Hepatocyte (in vitro differentiated cells): ENCODE measurements at regions not wholly inside any gene's neighbourhood (a gene's known extent, or its start where the extent isn't known, plus 50 kb on each side); places are given as distances from the start of the nearest gene placed in this dataset.

ENCODE experiments used
- DNase-seq: peaks from one replicate; pipeline ENCODE4 v3.0.0-alpha.2; 2016; ENCODE audit warnings: low spot score
- H2AFZ ChIP-seq: fragments of 200-600 bp; sonication (generic); 2 replicates; pipeline ENCODE4 v1.6.0; 2016; ENCODE audit warnings: antibody characterized with exemption, mild to moderate bottlenecking
- H3K27ac ChIP-seq: fragments of 200-600 bp; sonication (generic); 2 replicates; pipeline ENCODE4 v1.5.1; 2016; ENCODE audit warnings: mild to moderate bottlenecking
- H3K27me3 ChIP-seq: fragments of 200-600 bp; sonication (generic); 2 replicates; pipeline ENCODE4 v1.6.1; 2016
- H3K36me3 ChIP-seq: fragments of 200-600 bp; sonication (generic); replicated peaks from 2 replicates; pipeline ENCODE4 v1.5.1; 2016; ENCODE audit warnings: low read depth; ENCODE audit not compliant: insufficient read depth
- H3K4me1 ChIP-seq: fragments of 200-600 bp; sonication (generic); 2 replicates; pipeline ENCODE4 v1.5.1; 2016; ENCODE audit warnings: mild to moderate bottlenecking, moderate library complexity; ENCODE audit not compliant: insufficient read depth
- H3K4me2 ChIP-seq: fragments of 200-600 bp; sonication (generic); 2 replicates; pipeline ENCODE4 v1.6.0; 2016
- H3K4me3 ChIP-seq: fragments of 200-600 bp; sonication (generic); 2 replicates; pipeline ENCODE4 v1.5.1; 2016; ENCODE audit warnings: mild to moderate bottlenecking
- H3K79me2 ChIP-seq: fragments of 200-600 bp; sonication (generic); 2 replicates; pipeline ENCODE4 v1.6.0; 2017; ENCODE audit warnings: mild to moderate bottlenecking
- H3K9me2 ChIP-seq: fragments of 200-600 bp; sonication (generic); replicated peaks from 2 replicates; pipeline ENCODE4 v1.6.0; 2017; ENCODE audit warnings: mild to moderate bottlenecking; ENCODE audit not compliant: insufficient read depth
- H3K9me3 ChIP-seq: fragments of 200-600 bp; sonication (generic); 2 replicates; pipeline ENCODE4 v1.5.1; 2016; ENCODE audit warnings: low read depth, mild to moderate bottlenecking
- H4K20me1 ChIP-seq: fragments of 200-600 bp; sonication (generic); 2 replicates; pipeline ENCODE4 v1.6.0; 2016; ENCODE audit warnings: mild to moderate bottlenecking; ENCODE audit not compliant: insufficient read depth, poor library complexity, severe bottlenecking
- EZH2 ChIP-seq: fragments of 200-600 bp; sonication (generic); IDR thresholded peaks from 2 replicates; pipeline ENCODE4 v1.6.1; 2016; ENCODE audit warnings: antibody characterized with exemption, mild to moderate bottlenecking, borderline replicate concordance
- EZH2phosphoT487 ChIP-seq: fragments of 200-600 bp; sonication (generic); IDR thresholded peaks from one replicate; pipeline ENCODE4 v1.6.1; 2018; ENCODE audit warnings: antibody characterized with exemption, mild to moderate bottlenecking, low read depth, moderate library complexity; ENCODE audit not compliant: unreplicated experiment, severe bottlenecking
- WGBS: methylation state at CpG from one replicate; pipeline ENCODE4 v1.1.6; 2016; ENCODE audit warnings: low lambda C conversion rate; ENCODE audit errors: missing lambda C conversion rate; 5-methylcytosine and 5-hydroxymethylcytosine counted together
- TF ChIP-seq, protein P1 (sequence below): fragments of 200-600 bp; sonication (generic); IDR thresholded peaks from 2 replicates; pipeline ENCODE4 v1.5.1; 2016; ENCODE audit warnings: antibody characterized with exemption, mild to moderate bottlenecking; ENCODE audit not compliant: poor library complexity

DNA sequence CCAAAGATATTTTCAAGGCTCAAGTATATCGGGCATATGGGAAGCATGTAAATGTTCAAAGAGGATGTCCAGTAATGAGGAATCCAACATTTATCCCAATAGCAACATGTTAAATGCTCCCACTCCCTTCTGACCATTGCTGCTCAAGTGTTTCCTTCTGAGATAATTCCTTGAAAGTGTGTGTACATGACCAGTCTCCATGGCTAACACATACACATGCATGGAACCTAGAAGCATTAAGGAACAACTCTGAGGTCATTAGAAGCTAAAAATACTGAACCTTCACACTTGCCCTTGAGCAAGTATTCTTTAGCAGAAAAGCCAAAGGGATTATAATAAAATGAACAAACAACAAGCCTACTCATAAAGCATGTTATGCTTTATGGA lies 433.8 kb upstream of the TCF4 start:
- 97% methylated on average over 1 of the region's 1 CpG for WGBS
- no peak overlapping the region for H3K4me3 ChIP-seq
- H4K20me1 ChIP-seq = no peaks in the 10 kb centered on the region
- no peaks in the 10 kb centered on the region for H3K9me3 ChIP-seq
- TF ChIP-seq, protein P1, sequence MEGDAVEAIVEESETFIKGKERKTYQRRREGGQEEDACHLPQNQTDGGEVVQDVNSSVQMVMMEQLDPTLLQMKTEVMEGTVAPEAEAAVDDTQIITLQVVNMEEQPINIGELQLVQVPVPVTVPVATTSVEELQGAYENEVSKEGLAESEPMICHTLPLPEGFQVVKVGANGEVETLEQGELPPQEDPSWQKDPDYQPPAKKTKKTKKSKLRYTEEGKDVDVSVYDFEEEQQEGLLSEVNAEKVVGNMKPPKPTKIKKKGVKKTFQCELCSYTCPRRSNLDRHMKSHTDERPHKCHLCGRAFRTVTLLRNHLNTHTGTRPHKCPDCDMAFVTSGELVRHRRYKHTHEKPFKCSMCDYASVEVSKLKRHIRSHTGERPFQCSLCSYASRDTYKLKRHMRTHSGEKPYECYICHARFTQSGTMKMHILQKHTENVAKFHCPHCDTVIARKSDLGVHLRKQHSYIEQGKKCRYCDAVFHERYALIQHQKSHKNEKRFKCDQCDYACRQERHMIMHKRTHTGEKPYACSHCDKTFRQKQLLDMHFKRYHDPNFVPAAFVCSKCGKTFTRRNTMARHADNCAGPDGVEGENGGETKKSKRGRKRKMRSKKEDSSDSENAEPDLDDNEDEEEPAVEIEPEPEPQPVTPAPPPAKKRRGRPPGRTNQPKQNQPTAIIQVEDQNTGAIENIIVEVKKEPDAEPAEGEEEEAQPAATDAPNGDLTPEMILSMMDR = no peak
- TF ChIP-seq EZH2phosphoT487 = no peak
- no peak for TF ChIP-seq EZH2
- no peak for DNase-seq
- no peaks in the 10 kb centered on the region for H3K36me3 ChIP-seq
- no peaks in the 10 kb centered on the region for H3K4me1 ChIP-seq
- no peaks in the 10 kb centered on the region for H3K9me2 ChIP-seq
- no peaks in the 10 kb centered on the region for H3K79me2 ChIP-seq
- no peak overlapping the region for H2AFZ ChIP-seq
- no peak overlapping the region for H3K4me2 ChIP-seq
- no peaks in the 10 kb centered on the region for H3K27me3 ChIP-seq
- no peak overlapping the region for H3K27ac ChIP-seq

GRCh38 chr18:56021136-56021808 lies 433.3 kb upstream of the TCF4 start:
- Histone ChIP-seq H3K4me2 (no peak overlapping the region), H4K20me1 (no peaks in the 10 kb centered on the region), H3K27me3 (no peaks in the 10 kb centered on the region), H2AFZ (no peak overlapping the region), H3K9me3 (no peaks in the 10 kb centered on the region), H3K4me1 (no peaks in the 10 kb centered on the region), H3K36me3 (no peaks in the 10 kb centered on the region), H3K27ac (no peak overlapping the region), H3K9me2 (no peaks in the 10 kb centered on the region), H3K4me3 (no peak overlapping the region), H3K79me2 (no peaks in the 10 kb centered on the region)
- TF ChIP-seq, protein P1 = no peak
- TF ChIP-seq EZH2phosphoT487 (no peak), EZH2 (no peak)
- no peak for DNase-seq
- 100% methylated on average over 1 of the region's 1 CpG for WGBS

DNA sequence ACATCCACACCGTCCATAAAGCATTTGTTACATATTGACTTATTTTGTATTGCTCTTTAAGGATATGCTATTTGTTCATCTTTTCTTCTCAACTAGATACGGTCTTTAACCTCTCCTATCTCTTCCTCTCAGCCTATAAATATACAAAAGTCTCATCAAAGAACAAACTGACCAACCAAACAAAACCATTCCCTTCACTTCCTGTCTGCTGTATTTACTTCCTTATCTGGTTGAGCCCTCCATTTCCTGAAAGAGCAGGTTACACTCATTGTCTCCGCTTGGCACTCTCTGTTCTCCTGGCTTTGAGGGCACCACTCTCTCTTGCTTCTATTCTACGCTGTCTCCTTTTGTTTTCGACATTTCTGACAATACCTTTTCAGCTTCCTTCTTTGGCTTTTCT lies 431.9 kb upstream of the TCF4 start:
- no peak overlapping the region for H3K4me2 ChIP-seq
- H3K9me2 ChIP-seq = no peaks in the 10 kb centered on the region
- H3K27ac ChIP-seq = no peak overlapping the region
- H3K4me1 ChIP-seq = no peaks in the 10 kb centered on the region
- DNase-seq = no peak
- no peaks in the 10 kb centered on the region for H3K36me3 ChIP-seq
- H3K4me3 ChIP-seq = no peak overlapping the region
- H4K20me1 ChIP-seq = no peaks in the 10 kb centered on the region
- no peaks in the 10 kb centered on the region for H3K27me3 ChIP-seq
- 90% methylated on average over 5 of the region's 5 CpGs for WGBS
- H3K9me3 ChIP-seq = no peaks in the 10 kb centered on the region
- H3K79me2 ChIP-seq = no peaks in the 10 kb centered on the region
- H2AFZ ChIP-seq = no peak overlapping the region
- TF ChIP-seq EZH2phosphoT487 = no peak
- TF ChIP-seq EZH2 = no peak
- TF ChIP-seq, protein P1 = no peak
